ENCODE measurements at regions not wholly inside any gene's neighbourhood (a gene's known extent, or its start where the extent isn't known, plus 50 kb on each side); places are given as distances from the start of the nearest gene placed in this dataset.
A peak's percentile ranks its signal among the peaks of the same experiment; 100 is the strongest.

DNA sequence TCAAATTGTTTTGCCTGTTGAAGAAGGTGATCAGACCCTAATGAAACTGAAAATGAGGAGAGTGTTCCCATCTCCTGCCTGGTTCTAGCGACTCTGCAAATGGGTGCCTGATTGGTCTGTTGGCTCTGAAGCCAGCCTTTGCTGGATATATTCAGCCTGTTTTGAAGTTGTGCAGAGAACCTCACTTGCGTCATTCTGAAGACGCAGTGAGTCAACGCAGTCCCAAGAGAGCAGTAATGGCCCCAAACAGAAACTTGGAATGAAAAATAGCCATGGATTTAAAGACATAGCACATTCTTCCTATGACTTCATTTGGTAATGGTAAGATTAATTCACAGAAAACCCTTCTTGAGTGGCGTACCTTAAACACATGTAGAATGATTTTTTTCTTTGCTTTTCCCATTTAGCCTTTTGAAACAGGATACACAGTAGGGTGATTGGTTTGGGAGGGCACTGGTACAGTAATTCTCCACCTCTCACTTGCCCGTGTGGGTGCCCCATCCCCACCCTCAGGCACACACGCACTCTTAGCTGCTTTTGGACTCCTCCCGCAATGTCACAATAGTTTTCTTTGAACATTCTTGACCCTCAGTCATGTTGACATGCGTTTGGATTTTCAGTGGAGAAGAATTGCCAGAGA lies 54.1 kb upstream of the ABL1 start:
- no peaks in the 10 kb centered on the region for H3K27me3 ChIP-seq (ENCODE audit: control insufficient read depth, insufficient read depth, low read length)
- WGBS (ENCODE audit: insufficient coverage), result 80% methylated on average over 3 of the region's 9 CpGs
- peak in 1 of 6 donors; percentile 47 for DNase-seq (ENCODE audit: low read depth in 4 of 6, low spot score in 6 of 6)
- peaks cover 6% of the 10 kb centered on the region for H3K4me1 ChIP-seq (ENCODE audit: control insufficient read depth, insufficient read depth, low read length)
- no peaks in the 10 kb centered on the region for H3K36me3 ChIP-seq (ENCODE audit: control insufficient read depth, insufficient read depth, low read length)
- H3K9me3 ChIP-seq (ENCODE audit: control insufficient read depth, insufficient read depth, low read length), result no peaks in the 10 kb centered on the region
- H3K27ac ChIP-seq (ENCODE audit: low read depth, low read length), result peak overlapping the region; percentile 72
- H3K4me3 ChIP-seq (ENCODE audit: low read depth, low read length), result no peak overlapping the region

DNA sequence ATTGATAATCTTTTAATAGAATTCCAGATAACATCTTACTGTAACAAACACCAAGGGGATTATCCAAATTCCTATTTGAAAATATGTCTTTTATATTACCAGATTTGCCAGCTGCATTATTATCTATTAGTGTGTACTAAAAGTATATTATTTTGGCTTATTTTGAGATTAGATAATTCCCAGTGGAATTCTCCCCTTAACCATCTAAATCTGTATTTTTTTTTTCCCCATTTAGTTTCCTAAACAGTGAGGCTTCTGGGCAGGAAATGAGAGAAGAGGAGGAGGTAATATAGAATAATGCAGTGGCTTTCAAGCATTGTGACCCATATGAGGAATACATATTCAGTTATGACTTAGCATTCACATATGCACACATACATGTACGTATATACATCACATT lies 53.5 kb upstream of the ABL1 start:
- no peaks in the 10 kb centered on the region for H3K27me3 ChIP-seq (ENCODE audit: control insufficient read depth, insufficient read depth, low read length)
- DNase-seq (ENCODE audit: low read depth in 4 of 6, low spot score in 6 of 6), result no peak
- WGBS (ENCODE audit: insufficient coverage), result no CpG with 5 or more reads among the region's 1 CpG
- peak overlapping the region; percentile 41 for H3K27ac ChIP-seq (ENCODE audit: low read depth, low read length)
- no peaks in the 10 kb centered on the region for H3K36me3 ChIP-seq (ENCODE audit: control insufficient read depth, insufficient read depth, low read length)
- H3K4me1 ChIP-seq (ENCODE audit: control insufficient read depth, insufficient read depth, low read length), result peaks cover 8% of the 10 kb centered on the region
- no peak overlapping the region for H3K4me3 ChIP-seq (ENCODE audit: low read depth, low read length)
- H3K9me3 ChIP-seq (ENCODE audit: control insufficient read depth, insufficient read depth, low read length), result no peaks in the 10 kb centered on the region

DNA sequence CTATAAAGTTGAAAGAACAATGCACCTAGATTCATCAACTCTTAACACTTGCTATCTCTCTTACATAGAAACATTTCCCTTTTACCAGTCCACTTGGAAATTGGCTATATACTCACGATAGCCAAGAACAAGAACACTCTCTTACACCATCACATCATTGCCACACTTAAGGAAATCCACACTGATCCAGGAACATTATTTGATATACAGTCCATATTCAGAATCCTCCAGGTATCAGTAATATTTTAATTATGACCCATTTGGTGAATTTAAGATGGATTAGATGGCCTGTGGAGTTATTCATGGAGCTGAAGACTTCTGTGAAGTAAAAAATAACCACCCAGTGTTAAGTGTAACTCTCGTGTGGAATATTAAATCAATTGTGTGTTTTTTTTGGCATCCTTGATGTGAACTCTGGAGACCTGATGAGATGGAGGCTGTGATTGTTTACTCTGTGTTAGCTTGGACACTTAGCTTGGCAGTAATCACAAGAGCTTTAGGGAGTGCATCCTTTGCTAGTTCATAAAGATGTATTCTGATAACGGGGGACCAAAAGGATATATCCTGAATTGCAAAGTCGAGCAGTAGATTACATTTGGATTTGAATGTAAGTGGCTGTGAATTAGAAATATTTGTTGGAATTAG lies 52.0 kb upstream of the ABL1 start:
- WGBS (ENCODE audit: insufficient coverage), result 74% methylated on average over 4 of the region's 4 CpGs
- Histone ChIP-seq H3K4me3 (ENCODE audit: low read depth, low read length) (no peak overlapping the region), H3K27me3 (ENCODE audit: control insufficient read depth, insufficient read depth, low read length) (no peaks in the 10 kb centered on the region), H3K9me3 (ENCODE audit: control insufficient read depth, insufficient read depth, low read length) (no peaks in the 10 kb centered on the region), H3K4me1 (ENCODE audit: control insufficient read depth, insufficient read depth, low read length) (peaks cover 8% of the 10 kb centered on the region), H3K27ac (ENCODE audit: low read depth, low read length) (no peak overlapping the region), H3K36me3 (ENCODE audit: control insufficient read depth, insufficient read depth, low read length) (no peaks in the 10 kb centered on the region)
- peak in 1 of 6 donors; percentile 50 for DNase-seq (ENCODE audit: low read depth in 4 of 6, low spot score in 6 of 6)

DNA sequence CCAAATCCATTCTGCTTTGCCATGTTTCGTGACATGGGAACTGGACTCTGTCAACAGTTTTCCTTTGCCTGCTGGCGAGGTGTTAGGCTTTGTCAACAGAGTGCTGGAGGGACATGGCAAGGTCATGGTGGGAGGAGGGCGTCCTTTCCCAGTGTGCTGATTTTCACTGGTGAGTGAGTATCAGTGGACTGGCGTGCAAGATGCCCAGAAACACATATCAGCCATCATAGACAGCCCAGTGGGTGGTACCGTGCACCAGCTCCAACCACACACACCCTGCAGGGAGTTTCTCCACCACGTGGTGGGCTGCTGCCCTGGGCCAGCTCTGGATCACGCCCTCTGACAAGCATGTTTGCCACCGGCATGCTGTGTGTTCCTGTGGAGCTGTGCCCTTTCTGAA lies 50.0 kb upstream of the ABL1 start:
- no peaks in the 10 kb centered on the region for H3K27me3 ChIP-seq (ENCODE audit: control insufficient read depth, insufficient read depth, low read length)
- no peak overlapping the region for H3K4me3 ChIP-seq (ENCODE audit: low read depth, low read length)
- no peaks in the 10 kb centered on the region for H3K9me3 ChIP-seq (ENCODE audit: control insufficient read depth, insufficient read depth, low read length)
- peaks cover 4% of the 10 kb centered on the region for H3K4me1 ChIP-seq (ENCODE audit: control insufficient read depth, insufficient read depth, low read length)
- H3K27ac ChIP-seq (ENCODE audit: low read depth, low read length), result no peak overlapping the region
- WGBS (ENCODE audit: insufficient coverage), result 88% methylated on average over 4 of the region's 8 CpGs
- DNase-seq (ENCODE audit: low read depth in 4 of 6, low spot score in 6 of 6), result no peak
- H3K36me3 ChIP-seq (ENCODE audit: control insufficient read depth, insufficient read depth, low read length), result no peaks in the 10 kb centered on the region

All from spinal cord (tissue), 9 donors.